ENCODE measurements at regions not wholly inside any gene's neighbourhood (a gene's known extent, or its start where the extent isn't known, plus 50 kb on each side); places are given as distances from the start of the nearest gene placed in this dataset.

- ChIA-PET POLR2A (interaction anchor here (0.7 kb wide), 1 partner anchor 1464 kb away, joined by 4 read pairs; no protein-coding TSS in a partner anchor), CTCF (ENCODE audit: low intra/inter-chr PET ratio) (no interaction called here)
- Histone ChIP-seq H3K9me3 (replicated peaks; ENCODE audit: control insufficient read depth, insufficient read depth, low read depth, low read length) (no peaks in the 10 kb centered on the region), H3K36me3 (ENCODE audit: control insufficient read depth, insufficient read depth, low read length) (no peaks in the 10 kb centered on the region), H3K9ac (ENCODE audit: insufficient read depth in 1 of 2, low read depth in 2 of 2, low read length in 2 of 2) (no peak overlapping the region), H3K4me2 (ENCODE audit: insufficient read depth, low read length) (no peak overlapping the region), H3K9me1 (ENCODE audit: control insufficient read depth, insufficient read depth, low read length) (no peaks in the 10 kb centered on the region), H3K4me3 (no peak overlapping the region), H3K27ac (ENCODE audit: extremely low read depth, low read depth, low read length) (no peak overlapping the region), H4K20me1 (replicated peaks; ENCODE audit: control insufficient read depth, insufficient read depth, low read length) (no peaks in the 10 kb centered on the region; the same call in 1 of the 2 replicates), H2AFZ (ENCODE audit: low read depth, low read length) (no peak overlapping the region), H3K27me3 (ENCODE audit: control insufficient read depth in 2 of 2, insufficient read depth in 2 of 2, low read length in 2 of 2) (no peaks in the 10 kb centered on the region), H3K79me2 (ENCODE audit: control insufficient read depth, insufficient read depth, low read length) (no peaks in the 10 kb centered on the region), H3K4me1 (replicated peaks in 1 of 2; ENCODE audit: control insufficient read depth in 2 of 2, insufficient read depth in 2 of 2, low read length in 2 of 2) (no peaks in the 10 kb centered on the region)
- no TSS peak for BruUV-seq (replicated peaks)
- in situ Hi-C loops (cut with MboI) (loop anchor here (10.0 kb wide), 2 partner anchors 326 to 516 kb away; no protein-coding TSS in a partner anchor), intact Hi-C loops (cut with micrococcal nuclease) (no loop called here)
- FAIRE-seq: no peak
- no peak for DNase-seq (ENCODE audit: extremely low read depth in 1 of 4, low spot score in 3 of 4)
- WGBS (ENCODE audit: insufficient coverage, low coverage, missing lambda C conversion rate): 2% methylated on average over 19 of the region's 20 CpGs
- no peak for ATAC-seq
- TF ChIP-seq HOMEZ (CRISPR knock-in tag; IDR thresholded peaks at IDR 0.05) (no peak), DNMT1 (IDR thresholded peaks at IDR 0.05) (no peak), TCF7L2 (IDR thresholded peaks at IDR 0.05; ENCODE audit: low read depth, low read length) (no peak), ZNF318 (IDR thresholded peaks at IDR 0.05; ENCODE audit: borderline replicate concordance in 1 of 2, low read depth in 1 of 2) (no peak)
These were observed 95.0 kb upstream of the TBX5 start for GRCh38 chr12:114500775-114501473.

Data from K562 (cell line).